Hippocampal formation (tissue), 2 donors: ENCODE measurements at regions not wholly inside any gene's neighbourhood (a gene's known extent, or its start where the extent isn't known, plus 50 kb on each side); places are given as distances from the start of the nearest gene placed in this dataset.
"Not testable (repeated sequence)": the region's sequence is repeated elsewhere in the genome, so short reads cannot be mapped to it uniquely, and the experiment has no call there.

ENCODE experiments used
- DNase-seq, 2 donors: peaks; one replicate each; lab custom pipeline; 2025; lab: John Stamatoyannopoulos, UW

DNA sequence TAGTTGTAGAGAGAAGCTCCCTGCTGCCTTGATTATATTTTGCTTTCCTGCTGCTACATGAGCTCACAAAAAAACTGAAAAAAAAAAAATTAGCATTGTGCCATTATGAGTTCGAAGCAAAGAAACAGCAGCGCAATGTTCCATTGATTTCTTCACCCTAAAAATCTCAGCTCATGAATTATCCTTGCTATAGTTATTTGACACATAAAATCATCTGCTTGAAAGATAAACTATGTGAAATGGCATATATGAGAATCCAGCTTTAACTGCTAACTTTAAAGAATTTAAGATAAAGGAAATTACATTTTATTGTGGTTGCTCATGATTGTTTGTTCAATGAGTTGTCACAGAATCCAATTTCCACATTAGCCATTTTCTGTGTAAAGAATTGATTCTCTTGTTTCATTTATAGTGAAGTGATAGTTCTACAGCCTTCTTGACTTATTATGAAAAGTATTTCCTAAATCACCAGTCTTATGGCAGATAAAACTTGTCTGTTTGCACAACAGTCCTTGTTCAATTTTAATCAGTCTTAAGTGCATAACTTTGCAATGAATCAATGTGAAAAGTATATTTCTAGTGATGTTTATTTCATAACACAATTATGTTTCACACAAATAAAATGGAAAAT lies 1275.0 kb upstream of the CDH9 start:
- DNase-seq: no peak

GRCh38 chr5:28310696-28311095 lies 1272.3 kb upstream of the CDH9 start:
- no peak for DNase-seq

GRCh38 chr5:28305891-28306290 lies 1267.5 kb upstream of the CDH9 start:
- DNase-seq: no peak

- DNase-seq: no peak
These were observed 1263.3 kb upstream of the CDH9 start for GRCh38 chr5:28301712-28302111.

GRCh38 chr5:28296254-28297013 lies 1258.0 kb upstream of the CDH9 start:
- DNase-seq: no peak

DNA sequence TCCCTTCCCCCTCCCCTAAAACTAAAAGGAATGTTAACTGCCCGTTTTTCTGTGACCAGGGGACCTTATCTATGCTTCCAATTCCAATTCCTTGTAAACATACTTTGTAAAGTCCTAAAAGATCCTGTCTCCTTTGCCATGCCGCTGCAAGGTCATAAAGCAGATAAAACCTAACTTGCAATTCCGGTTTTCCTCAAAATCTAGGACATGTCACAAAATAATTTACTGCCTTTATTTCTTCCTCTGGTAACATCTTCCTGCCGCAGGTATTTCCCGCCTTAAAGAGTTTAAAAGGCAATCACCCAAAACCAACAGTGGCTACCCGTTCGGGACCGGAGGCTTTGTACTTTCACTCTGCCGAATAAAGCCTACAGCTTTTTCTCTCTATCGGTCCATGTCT lies 1248.6 kb upstream of the CDH9 start:
- not testable (repeated sequence) for DNase-seq

DNA sequence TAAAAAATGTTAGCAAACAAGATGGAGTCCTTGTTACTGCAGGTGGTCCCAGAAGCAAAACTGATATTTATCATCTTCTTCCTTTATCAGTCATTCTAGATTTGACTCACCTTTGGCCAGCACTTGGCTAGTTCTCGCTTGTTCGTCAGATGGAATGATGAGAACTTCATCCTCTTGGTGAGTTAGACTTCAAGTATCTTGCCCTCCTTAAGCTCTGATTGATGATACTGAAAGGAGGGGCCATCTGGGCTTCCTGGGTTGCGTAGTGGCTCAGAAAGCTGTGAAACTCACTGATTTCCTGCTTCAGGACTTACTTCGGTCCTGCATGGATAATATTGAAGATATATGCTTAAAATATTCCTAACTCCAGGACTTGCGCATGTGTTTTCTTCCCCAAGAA lies 1248.2 kb upstream of the CDH9 start:
- no peak for DNase-seq

DNA sequence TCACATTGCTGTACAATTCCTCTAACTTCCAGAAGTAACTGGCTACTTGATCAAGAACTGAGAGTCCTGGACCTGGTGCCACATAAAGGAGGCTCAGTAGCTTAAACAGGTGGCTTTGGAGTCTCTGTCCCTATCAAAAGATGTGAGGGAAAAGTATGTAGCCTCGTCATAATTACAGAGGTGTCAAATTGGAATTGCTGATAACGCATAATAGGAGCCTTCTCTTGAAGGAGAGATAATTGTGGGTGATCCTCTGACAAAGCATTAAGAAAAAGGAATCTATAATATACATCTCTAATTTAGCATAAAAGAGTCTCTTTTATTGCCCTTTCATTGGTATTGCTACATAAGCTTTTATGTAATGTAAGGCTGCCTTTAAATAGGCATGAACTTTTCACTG lies 1246.4 kb upstream of the CDH9 start:
- no peak for DNase-seq

- DNase-seq: no peak
These were observed 1243.0 kb upstream of the CDH9 start for GRCh38 chr5:28281351-28281750.

GRCh38 chr5:28275931-28276330 lies 1237.5 kb upstream of the CDH9 start:
- no peak for DNase-seq

- DNase-seq: no peak
These were observed 1231.6 kb upstream of the CDH9 start for GRCh38 chr5:28269978-28270377.

GRCh38 chr5:28265877-28266276 lies 1227.5 kb upstream of the CDH9 start:
- DNase-seq: no peak

GRCh38 chr5:28254846-28255245 lies 1216.5 kb upstream of the CDH9 start:
- DNase-seq: no peak

DNA sequence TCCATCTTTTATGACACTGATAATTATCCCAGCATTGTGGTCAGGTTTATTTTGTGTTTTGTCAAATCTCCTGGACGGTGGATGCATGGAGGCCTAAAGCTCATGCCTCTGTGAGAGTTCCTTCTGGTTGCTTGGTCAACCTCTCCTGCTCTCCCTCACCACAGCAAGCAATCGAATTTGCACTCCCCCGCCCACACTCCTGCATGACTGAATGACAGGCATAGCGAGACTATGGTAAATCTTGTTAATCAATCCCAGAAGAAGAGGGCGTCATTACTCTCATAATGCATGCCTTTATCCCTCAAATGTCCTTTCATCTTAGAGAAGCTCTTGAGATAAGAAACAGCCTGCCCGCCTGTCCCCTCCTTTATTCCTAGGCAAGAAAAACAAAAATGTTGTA lies 1215.0 kb upstream of the CDH9 start:
- DNase-seq: no peak

DNA sequence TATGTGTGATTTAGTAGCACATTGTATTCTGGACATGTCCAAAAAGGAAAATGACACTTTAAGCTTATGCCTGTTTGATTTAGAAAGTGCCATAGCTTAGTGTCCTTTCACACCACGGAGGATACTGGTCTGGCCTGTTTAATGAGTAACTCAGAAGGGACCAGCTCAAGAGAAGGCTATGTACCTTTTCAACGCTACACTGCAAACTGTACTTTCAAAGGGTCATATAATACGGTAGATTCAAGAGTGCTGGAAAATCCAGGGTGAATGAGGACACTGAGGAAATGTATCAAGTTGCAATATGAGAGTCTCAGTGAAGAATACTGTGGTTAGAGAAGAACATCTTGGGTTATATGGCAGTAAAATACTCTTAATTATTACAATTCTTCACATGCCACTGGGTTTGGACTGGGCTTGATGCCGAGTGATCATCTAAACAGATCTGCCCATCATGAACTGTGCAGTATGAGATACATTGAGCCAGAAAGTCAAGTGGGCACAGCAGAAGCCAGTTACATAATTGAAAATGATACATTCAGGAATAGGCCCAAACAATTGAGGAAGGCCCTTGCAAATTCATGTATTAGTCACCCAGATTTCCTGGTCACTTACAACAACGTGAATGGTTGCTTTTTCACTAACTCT lies 1211.5 kb upstream of the CDH9 start:
- DNase-seq: no peak

DNA sequence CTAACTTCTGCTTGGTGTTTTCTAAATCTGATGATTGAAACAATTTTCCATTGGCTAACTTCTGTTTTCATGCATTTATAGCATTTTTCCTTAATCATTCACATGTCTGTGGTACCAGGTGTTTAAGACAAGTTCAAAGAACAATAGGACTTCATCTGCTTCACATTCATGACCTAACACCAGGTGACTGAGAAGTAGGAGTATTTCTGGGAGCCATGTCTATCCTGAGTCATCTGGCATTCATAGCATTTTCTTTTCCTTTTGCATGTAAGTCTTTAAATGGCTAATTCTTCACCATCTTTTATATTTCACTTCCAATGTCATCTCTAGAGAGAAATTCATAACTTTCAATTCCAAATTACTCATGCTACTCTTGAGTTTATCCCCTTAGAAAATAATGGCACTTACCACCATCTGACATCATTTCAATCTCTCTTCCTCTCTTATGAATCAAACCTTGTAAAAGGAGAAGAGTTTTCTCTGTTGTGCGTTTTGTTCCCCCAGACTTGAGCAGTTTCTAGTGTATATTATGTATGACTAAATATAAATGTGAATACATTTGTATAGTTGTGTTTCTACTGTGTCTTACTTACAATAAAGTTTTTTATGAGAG lies 1196.1 kb upstream of the CDH9 start:
- DNase-seq: no peak

- DNase-seq: no peak
These were observed 1188.0 kb upstream of the CDH9 start for GRCh38 chr5:28226407-28226806.

- no peak for DNase-seq
These were observed 1181.2 kb upstream of the CDH9 start for GRCh38 chr5:28219539-28219938.

- DNase-seq: no peak
These were observed 1179.3 kb upstream of the CDH9 start for GRCh38 chr5:28217695-28218094.

GRCh38 chr5:28216939-28217360 lies 1178.6 kb upstream of the CDH9 start:
- DNase-seq: no peak

DNA sequence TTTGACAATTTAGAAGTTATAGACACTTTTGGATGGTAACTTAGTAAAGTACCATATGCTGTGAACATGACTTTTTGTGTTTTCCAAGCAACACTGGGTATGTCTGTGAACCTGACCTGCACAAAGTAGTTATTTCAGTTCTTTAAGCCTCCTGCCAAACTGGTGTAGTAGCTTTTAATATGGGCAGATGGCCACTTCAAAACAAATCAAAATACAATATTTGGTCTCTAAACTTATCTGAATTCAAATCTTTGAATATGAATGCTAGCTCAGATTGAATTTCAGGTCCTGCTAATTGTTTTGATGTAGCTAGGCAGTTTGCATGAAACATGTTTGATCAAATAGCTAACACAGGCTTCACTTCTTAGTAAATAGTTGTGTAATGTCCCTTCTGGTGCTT lies 1176.7 kb upstream of the CDH9 start:
- DNase-seq: no peak

DNA sequence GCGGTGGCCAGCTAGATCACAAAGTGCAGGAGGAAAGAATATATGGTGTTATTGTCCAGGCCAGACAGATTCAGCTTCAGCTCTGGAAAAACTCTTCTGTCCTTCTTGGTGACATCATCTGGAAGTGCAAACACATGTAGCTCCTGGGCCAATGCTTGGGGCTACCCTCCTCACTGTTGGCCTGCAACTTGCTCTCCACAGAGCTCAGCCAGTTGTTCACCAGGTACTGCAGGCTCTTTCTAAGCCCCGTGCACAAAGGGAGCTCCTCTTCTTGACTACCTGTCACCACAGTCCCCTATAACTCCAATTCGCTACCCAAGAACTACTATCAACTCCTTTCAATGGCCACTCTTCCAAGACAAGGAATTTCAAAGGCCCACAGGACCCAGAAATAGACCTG lies 1175.9 kb upstream of the CDH9 start:
- no peak for DNase-seq

- no peak for DNase-seq
These were observed 1170.0 kb upstream of the CDH9 start for GRCh38 chr5:28208356-28208755.
